Astrocyte of the spinal cord (primary cell): ENCODE measurements at regions not wholly inside any gene's neighbourhood (a gene's known extent, or its start where the extent isn't known, plus 50 kb on each side); places are given as distances from the start of the nearest gene placed in this dataset.
"Not testable (repeated sequence)": the region's sequence is repeated elsewhere in the genome, so short reads cannot be mapped to it uniquely, and the experiment has no call there.

Experiments used
- DNase-seq: peaks from one replicate; pipeline ENCODE4 v3.0.0; 2011; ENCODE audit warnings: low read depth, low spot score
- H3K4me3 ChIP-seq: 2 replicates; pipeline ENCODE4 v1.5.1; 2011; ENCODE audit warnings: low read depth, mild to moderate bottlenecking, low read length, moderate library complexity
- CTCF ChIP-seq: IDR thresholded peaks from 2 replicates; pipeline ENCODE4 v1.5.1; 2012; ENCODE audit warnings: low read depth, mild to moderate bottlenecking, low read length, inconsistent platforms
- in situ Hi-C: cut with HindIII; loops from 2 replicates; pipeline ENCODE4 v1.10.0; 2017; ENCODE audit warnings: low sequenced_read_pairs

- no peak for DNase-seq
- in situ Hi-C loops, result no loop called here
- TF ChIP-seq CTCF, result no peak
- no peak overlapping the region for H3K4me3 ChIP-seq
Measured at GRCh38 chrX:25878806-25879205, 259.3 kb upstream of the MAGEB18 start.

- in situ Hi-C loops, H3K4me3 ChIP-seq, DNase-seq: not testable (repeated sequence)
Measured at GRCh38 chrX:25882503-25882902, 255.6 kb upstream of the MAGEB18 start.

- TF ChIP-seq CTCF, result no peak
- H3K4me3 ChIP-seq, result no peak overlapping the region
- no peak for DNase-seq
- in situ Hi-C loops, result no loop called here
Measured at GRCh38 chrX:25897758-25898157, 240.4 kb upstream of the MAGEB18 start.

GRCh38 chrX:25905728-25906127, 232.4 kb upstream of the MAGEB18 start:
- DNase-seq, in situ Hi-C loops, H3K4me3 ChIP-seq: not testable (repeated sequence)

- no peak for DNase-seq
- no peak for TF ChIP-seq CTCF
- no peak overlapping the region for H3K4me3 ChIP-seq
- in situ Hi-C loops, result no loop called here
Measured at GRCh38 chrX:25925946-25926345, 212.2 kb upstream of the MAGEB18 start.

- in situ Hi-C loops, result no loop called here
- no peak for TF ChIP-seq CTCF
- H3K4me3 ChIP-seq, result no peak overlapping the region
- no peak for DNase-seq
Measured at GRCh38 chrX:25928316-25928715, 209.8 kb upstream of the MAGEB18 start.

- in situ Hi-C loops, result no loop called here
- TF ChIP-seq CTCF, result no peak
- DNase-seq, result peak; percentile 14
- no peak overlapping the region for H3K4me3 ChIP-seq
Measured at GRCh38 chrX:25941087-25941486, 197.1 kb upstream of the MAGEB18 start.

GRCh38 chrX:25941559-25942250, 196.4 kb upstream of the MAGEB18 start:
- in situ Hi-C loops, result no loop called here
- DNase-seq, result no peak
- no peak overlapping the region for H3K4me3 ChIP-seq
- no peak for TF ChIP-seq CTCF
